ENCODE measurements at regions not wholly inside any gene's neighbourhood (a gene's known extent, or its start where the extent isn't known, plus 50 kb on each side); places are given as distances from the start of the nearest gene placed in this dataset.

GRCh38 chr20:22350624-22351023 lies 233.7 kb downstream of the FOXA2 start:
- BruUV-seq (replicated peaks): no TSS peak
- Histone ChIP-seq H4K20me1 (ENCODE audit: insufficient read depth, low read length) (no peaks in the 10 kb centered on the region), H3K4me3 (replicated peaks in 1 of 3; ENCODE audit: insufficient read depth in 1 of 3, low read depth in 2 of 3, low read length in 3 of 3) (no peak overlapping the region), H3K36me3 (replicated peaks in 1 of 2; ENCODE audit: control insufficient read depth in 1 of 2, insufficient read depth in 2 of 2, low read length in 2 of 2) (no peaks in the 10 kb centered on the region), H3K79me2 (ENCODE audit: insufficient read depth, low read length) (no peaks in the 10 kb centered on the region), H3K4me1 (ENCODE audit: insufficient read depth, low read length) (no peaks in the 10 kb centered on the region), H3K27ac (ENCODE audit: extremely low read length, insufficient read depth, low read length) (no peak overlapping the region), H3K27me3 (ENCODE audit: control insufficient read depth in 1 of 2, insufficient read depth in 2 of 2, low read length in 2 of 2) (peaks cover 0 to 41% of the 10 kb centered on the region in 2 experiments; a peak in 3 of 5 replicates), H2AFZ (ENCODE audit: low read length) (no peak overlapping the region), H3K4me2 (ENCODE audit: low read depth, low read length) (no peak overlapping the region), H3K9me3 (ENCODE audit: low read length) (no peaks in the 10 kb centered on the region), H3K9ac (ENCODE audit: insufficient read depth, low read depth, low read length) (no peak overlapping the region)
- ChIA-PET POLR2A (no interaction called here), CTCF (ENCODE audit: low intra/inter-chr PET ratio, low total read pairs) (no interaction called here)
- intact Hi-C loops (cut with micrococcal nuclease; ENCODE audit: unreplicated experiment): no loop called here
- DNase-seq (ENCODE audit: low spot score) (no peak), FAIRE-seq (no peak), ATAC-seq (no peak)
- in situ Hi-C loops (cut with HindIII; ENCODE audit: extremely low pct_ligation_motif_present, low pct_unique_long_range_greater_than_20kb): no loop called here
- TF ChIP-seq ZHX1 (CRISPR knock-in tag; IDR thresholded peaks at IDR 0.05; ENCODE audit: low read depth) (no peak), KAT2B (IDR thresholded peaks at IDR 0.05; ENCODE audit: borderline replicate concordance, low read depth, low read length) (no peak), NFKBIZ (CRISPR knock-in tag; IDR thresholded peaks at IDR 0.05) (no peak), FOXA1 (IDR thresholded peaks at IDR 0.05) (no peak), FOXA1 (CRISPR knock-in tag; IDR thresholded peaks at IDR 0.05) (no peak), ZNF547 (CRISPR knock-in tag; IDR thresholded peaks at IDR 0.05) (no peak)
- 34% methylated on average over 4 of the region's 4 CpGs for WGBS (ENCODE audit: low lambda C conversion rate)

GRCh38 chr20:22348010-22348409 lies 236.4 kb downstream of the FOXA2 start:
- in situ Hi-C loops (cut with HindIII; ENCODE audit: extremely low pct_ligation_motif_present, low pct_unique_long_range_greater_than_20kb): loop anchor here (25.0 kb wide), 1 partner anchor 639 kb away; no protein-coding TSS in a partner anchor
- POLR2A ChIA-PET: no interaction called here
- WGBS (ENCODE audit: low lambda C conversion rate): 1% methylated on average over 4 of the region's 4 CpGs
- TF ChIP-seq SIN3A (IDR thresholded peaks at IDR 0.05; ENCODE audit: borderline replicate concordance, low read depth, low read length) (no peak), HINFP (CRISPR knock-in tag; IDR thresholded peaks at IDR 0.05; ENCODE audit: low read depth) (no peak), RBM22 (optimal IDR thresholded peaks at IDR 0.05; ENCODE audit: low read length) (no peak)

More at GRCh38 chr20:22348010-22348409, 236.4 kb downstream of the FOXA2 start:
- Histone ChIP-seq H4K20me1 (ENCODE audit: insufficient read depth, low read length) (no peaks in the 10 kb centered on the region), H3K4me3 (replicated peaks in 1 of 3; ENCODE audit: insufficient read depth in 1 of 3, low read depth in 2 of 3, low read length in 3 of 3) (no peak overlapping the region), H2AFZ (ENCODE audit: low read length) (no peak overlapping the region), H3K4me2 (ENCODE audit: low read depth, low read length) (no peak overlapping the region), H3K27me3 (ENCODE audit: control insufficient read depth in 1 of 2, insufficient read depth in 2 of 2, low read length in 2 of 2) (peaks cover 0 to 41% of the 10 kb centered on the region in 2 experiments; a peak in 3 of 5 replicates), H3K9ac (ENCODE audit: insufficient read depth, low read depth, low read length) (no peak overlapping the region), H3K27ac (ENCODE audit: extremely low read length, insufficient read depth, low read length) (no peak overlapping the region), H3K79me2 (ENCODE audit: insufficient read depth, low read length) (no peaks in the 10 kb centered on the region), H3K36me3 (replicated peaks in 1 of 2; ENCODE audit: control insufficient read depth in 1 of 2, insufficient read depth in 2 of 2, low read length in 2 of 2) (no peaks in the 10 kb centered on the region), H3K9me3 (ENCODE audit: low read length) (no peaks in the 10 kb centered on the region), H3K4me1 (ENCODE audit: insufficient read depth, low read length) (no peaks in the 10 kb centered on the region)
- ATAC-seq: no peak
- no peak for FAIRE-seq
- no peak for DNase-seq (ENCODE audit: low spot score)
- CTCF ChIA-PET (ENCODE audit: low intra/inter-chr PET ratio, low total read pairs): no interaction called here
- intact Hi-C loops (cut with micrococcal nuclease; ENCODE audit: unreplicated experiment): no loop called here
- BruUV-seq (replicated peaks): no TSS peak

Measured in HepG2 (cell line).